DOHH2 (cell line): ENCODE measurements at regions not wholly inside any gene's neighbourhood (a gene's known extent, or its start where the extent isn't known, plus 50 kb on each side); places are given as distances from the start of the nearest gene placed in this dataset.
"Not testable (repeated sequence)": the region's sequence is repeated elsewhere in the genome, so short reads cannot be mapped to it uniquely, and the experiment has no call there.

Experiments used
- H3F3A ChIP-seq: fragments of 200-600 bp; sonication (generic), shearing (Covaris generic); 2 replicates; pipeline ENCODE4 v1.6.0; 2016; ENCODE audit warnings: antibody characterized with exemption, mild to moderate bottlenecking; ENCODE audit not compliant: control insufficient read depth, insufficient read depth
- H3K27ac ChIP-seq: fragments of 200-600 bp; sonication (generic); 2 replicates; pipeline ENCODE4 v1.5.1; 2014; ENCODE audit warnings: low read depth, mild to moderate bottlenecking, low read length, moderate library complexity
- H3K27me3 ChIP-seq: fragments of 200-600 bp; sonication (generic); 2 replicates; pipeline ENCODE4 v1.6.1; 2014; ENCODE audit warnings: mild to moderate bottlenecking, low read length, mixed read lengths; ENCODE audit not compliant: control insufficient read depth
- H3K36me3 ChIP-seq: fragments of 200-600 bp; sonication (generic); 2 replicates; pipeline ENCODE4 v1.6.1; 2014; ENCODE audit warnings: mild to moderate bottlenecking, low read length, moderate library complexity, mixed read lengths; ENCODE audit not compliant: control insufficient read depth
- H3K4me1 ChIP-seq: fragments of 200-600 bp; sonication (generic); 2 replicates; pipeline ENCODE4 v1.6.1; 2014; ENCODE audit warnings: mild to moderate bottlenecking, low read length, mixed read lengths; ENCODE audit not compliant: control insufficient read depth
- H3K4me2 ChIP-seq: fragments of 200-600 bp; sonication (generic); 2 replicates; pipeline ENCODE4 v1.6.0; 2014; ENCODE audit warnings: mild to moderate bottlenecking, low read length, moderate library complexity
- H3K4me3 ChIP-seq: fragments of 200-600 bp; sonication (generic); 2 replicates; pipeline ENCODE4 v1.5.1; 2014; ENCODE audit warnings: mild to moderate bottlenecking, low read length, mixed read lengths
- H3K79me2 ChIP-seq: fragments of 200-600 bp; sonication (generic); 2 replicates; pipeline ENCODE4 v1.6.1; 2014; ENCODE audit warnings: mild to moderate bottlenecking, low read length, mixed read lengths; ENCODE audit not compliant: control insufficient read depth
- H3K9me2 ChIP-seq: fragments of 200-600 bp; sonication (generic); replicated peaks from 2 replicates; pipeline ENCODE4 v1.6.1; 2014; ENCODE audit warnings: mild to moderate bottlenecking, low read length, mixed read lengths; ENCODE audit not compliant: control insufficient read depth
- H3K9me3 ChIP-seq: fragments of 200-600 bp; sonication (generic); 2 replicates; pipeline ENCODE4 v1.6.1; 2014; ENCODE audit warnings: antibody characterized with exemption, low read length, mixed read lengths; ENCODE audit not compliant: control insufficient read depth, insufficient read depth
- H4K20me1 ChIP-seq: fragments of 200-600 bp; sonication (generic); 2 replicates; pipeline ENCODE4 v1.6.0; 2014; ENCODE audit warnings: low read depth, mild to moderate bottlenecking, antibody characterized with exemption, low read length, moderate library complexity; ENCODE audit not compliant: control insufficient read depth, insufficient read depth
- CTCF ChIP-seq: fragments of 200-600 bp; sonication (generic); IDR thresholded peaks from one replicate; pipeline ENCODE4 v1.5.1; 2014; ENCODE audit warnings: antibody characterized with exemption, mild to moderate bottlenecking, low read depth, low read length; ENCODE audit not compliant: poor library complexity, severe bottlenecking
- EZH2phosphoT487 ChIP-seq: fragments of 200-600 bp; sonication (generic); IDR thresholded peaks from 2 replicates; pipeline ENCODE4 v1.6.1; 2017; ENCODE audit warnings: borderline replicate concordance, mild to moderate bottlenecking, antibody characterized with exemption, low read length, moderate library complexity, mixed read lengths

DNA sequence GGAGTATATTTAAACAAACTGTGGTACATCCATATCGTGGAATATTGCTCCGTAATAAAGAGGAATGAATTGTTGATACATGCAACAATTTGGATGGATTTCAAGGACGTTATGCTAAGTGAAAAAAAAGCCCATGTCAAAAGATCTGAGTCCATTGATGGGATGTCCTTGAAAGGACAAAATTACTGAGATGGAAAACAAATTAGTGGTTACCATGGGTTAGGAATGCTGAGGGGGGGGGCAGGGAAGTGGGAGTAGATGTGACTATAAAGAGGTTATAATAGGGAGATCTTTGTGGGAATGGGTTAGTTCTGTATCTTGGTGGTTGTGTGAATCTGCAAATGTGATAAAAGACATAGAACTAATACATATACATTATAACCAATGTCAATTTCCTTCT, 409.3 kb downstream of the SRGAP2C start:
- no peaks in the 10 kb centered on the region for H3F3A ChIP-seq
- no peak overlapping the region for H3K27ac ChIP-seq
- no peak overlapping the region for H3K4me3 ChIP-seq
- TF ChIP-seq CTCF (no peak), EZH2phosphoT487 (no peak)
- no peaks in the 10 kb centered on the region for H4K20me1 ChIP-seq
- no peaks in the 10 kb centered on the region for H3K27me3 ChIP-seq
- no peaks in the 10 kb centered on the region for H3K36me3 ChIP-seq
- H3K4me1 ChIP-seq: no peaks in the 10 kb centered on the region
- no peaks in the 10 kb centered on the region for H3K9me3 ChIP-seq
- H3K9me2 ChIP-seq: no peaks in the 10 kb centered on the region
- no peaks in the 10 kb centered on the region for H3K79me2 ChIP-seq
- no peak overlapping the region for H3K4me2 ChIP-seq

- no peak overlapping the region for H3K4me3 ChIP-seq
- no peaks in the 10 kb centered on the region for H3K4me1 ChIP-seq
- H3K27ac ChIP-seq: no peak overlapping the region
- no peak overlapping the region for H3K4me2 ChIP-seq
- H3K36me3 ChIP-seq: no peaks in the 10 kb centered on the region
- no peaks in the 10 kb centered on the region for H3K79me2 ChIP-seq
- no peak for TF ChIP-seq EZH2phosphoT487
- TF ChIP-seq CTCF: no peak
- no peaks in the 10 kb centered on the region for H4K20me1 ChIP-seq
- no peaks in the 10 kb centered on the region for H3K9me2 ChIP-seq
- no peaks in the 10 kb centered on the region for H3F3A ChIP-seq
- no peaks in the 10 kb centered on the region for H3K9me3 ChIP-seq
- H3K27me3 ChIP-seq: no peaks in the 10 kb centered on the region
Observed at GRCh38 chr1:121595089-121595488, 410.3 kb downstream of the SRGAP2C start.

DNA sequence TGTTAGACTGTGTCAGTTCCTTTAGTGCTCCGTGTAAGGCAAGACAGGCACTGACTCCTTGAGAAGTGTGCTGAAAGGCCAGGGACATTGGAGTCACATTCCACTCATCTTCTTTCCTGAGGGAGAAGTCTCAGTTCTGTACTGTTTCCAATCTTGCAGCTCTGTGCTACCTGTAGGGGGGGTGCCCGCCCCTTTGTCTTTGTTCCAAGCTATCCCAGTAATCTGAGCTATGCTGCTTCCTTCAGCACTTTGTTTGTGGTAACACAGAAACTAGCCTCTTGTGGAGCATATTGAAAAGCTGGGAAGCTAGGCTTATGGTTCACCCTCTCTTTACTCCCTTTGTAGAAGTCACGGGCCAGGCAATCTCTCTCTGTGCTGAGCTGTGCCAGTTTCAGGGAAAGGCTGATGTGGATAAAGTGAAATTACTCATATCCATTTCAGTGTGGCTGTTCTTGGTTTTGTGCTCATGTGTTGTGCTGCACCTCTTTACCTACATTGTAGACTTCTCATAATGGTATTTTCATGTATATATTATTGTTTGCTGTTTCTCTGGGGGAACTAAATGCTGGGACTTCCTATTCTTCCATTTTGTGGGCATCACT, 420.2 kb downstream of the SRGAP2C start:
- H3K4me2 ChIP-seq, H3K27ac ChIP-seq, H3K79me2 ChIP-seq, H3K4me3 ChIP-seq, H3K9me3 ChIP-seq, H3K9me2 ChIP-seq, H3F3A ChIP-seq, H4K20me1 ChIP-seq, H3K36me3 ChIP-seq, H3K4me1 ChIP-seq, H3K27me3 ChIP-seq: not testable (repeated sequence)

- not testable (repeated sequence) for H4K20me1 ChIP-seq, H3K4me2 ChIP-seq, H3K9me3 ChIP-seq, H3K27ac ChIP-seq, H3K36me3 ChIP-seq, H3K4me3 ChIP-seq, H3K4me1 ChIP-seq, H3K9me2 ChIP-seq, H3K27me3 ChIP-seq, H3K79me2 ChIP-seq, H3F3A ChIP-seq
Observed at GRCh38 chr1:121607499-121607898, 422.7 kb downstream of the SRGAP2C start.
